NCI-H1694 treated with DMSO at 0.1 percent for 48 hours (cell line): ENCODE measurements at regions not wholly inside any gene's neighbourhood (a gene's known extent, or its start where the extent isn't known, plus 50 kb on each side); places are given as distances from the start of the nearest gene placed in this dataset.

Experiments
- DNase-seq: peaks from one replicate; lab custom pipeline; 2025; lab: John Stamatoyannopoulos, UW

GRCh38 chr4:71691416-71692073 lies 92.3 kb downstream of the GC start:
- DNase-seq: no peak

- no peak for DNase-seq
These were observed 94.1 kb downstream of the GC start for GRCh38 chr4:71689822-71690221.

- DNase-seq: no peak
These were observed 96.8 kb downstream of the GC start for GRCh38 chr4:71687056-71687455.

- DNase-seq: no peak
These were observed 97.9 kb downstream of the GC start for GRCh38 chr4:71685975-71686374.

- DNase-seq: no peak
These were observed 100.6 kb downstream of the GC start for GRCh38 chr4:71683309-71683708.

- no peak for DNase-seq
These were observed 103.2 kb downstream of the GC start for GRCh38 chr4:71680706-71681105.

- DNase-seq: no peak
These were observed 106.3 kb downstream of the GC start for GRCh38 chr4:71677568-71677967.

- no peak for DNase-seq
These were observed 114.6 kb downstream of the GC start for GRCh38 chr4:71669291-71669690.

GRCh38 chr4:71665358-71665757 lies 118.5 kb downstream of the GC start:
- no peak for DNase-seq

- DNase-seq: no peak
These were observed 119.5 kb downstream of the GC start for GRCh38 chr4:71664366-71664765.

- no peak for DNase-seq
These were observed 120.1 kb downstream of the GC start for GRCh38 chr4:71663780-71664179.

- no peak for DNase-seq
These were observed 123.9 kb downstream of the GC start for GRCh38 chr4:71659979-71660378.

GRCh38 chr4:71648923-71649322 lies 135.0 kb downstream of the GC start:
- no peak for DNase-seq

GRCh38 chr4:71648448-71648847 lies 135.4 kb downstream of the GC start:
- DNase-seq: no peak

- DNase-seq: no peak
These were observed 144.5 kb downstream of the GC start for GRCh38 chr4:71639380-71639779.

- DNase-seq: peak; percentile 21
These were observed 148.6 kb downstream of the GC start for GRCh38 chr4:71635139-71635748.

- no peak for DNase-seq
These were observed 149.5 kb downstream of the GC start for GRCh38 chr4:71634364-71634763.

- no peak for DNase-seq
These were observed 153.1 kb downstream of the GC start for GRCh38 chr4:71630803-71631202.

GRCh38 chr4:71625005-71625404 lies 158.9 kb downstream of the GC start:
- no peak for DNase-seq
